Astrocyte of the cerebellum (primary cell): ENCODE measurements at regions not wholly inside any gene's neighbourhood (a gene's known extent, or its start where the extent isn't known, plus 50 kb on each side); places are given as distances from the start of the nearest gene placed in this dataset.
"Not testable (repeated sequence)": the region's sequence is repeated elsewhere in the genome, so short reads cannot be mapped to it uniquely, and the experiment has no call there.

Experiments used
- DNase-seq: peaks from one replicate; pipeline ENCODE4 v3.0.0-alpha.2; 2011; ENCODE audit warnings: low read depth
- H3K4me3 ChIP-seq: 2 replicates; pipeline ENCODE4 v1.5.1; 2011; ENCODE audit warnings: mild to moderate bottlenecking, low read depth, low read length, moderate library complexity
- CTCF ChIP-seq: IDR thresholded peaks from 2 replicates; pipeline ENCODE4 v1.5.1; 2012; ENCODE audit warnings: low read length, low read depth, moderate library complexity, mild to moderate bottlenecking; ENCODE audit errors: missing control alignments
- in situ Hi-C: cut with HindIII; loops from 2 replicates; pipeline ENCODE4 v1.10.0; 2017; ENCODE audit warnings: low sequenced_read_pairs

- in situ Hi-C loops, result no loop called here
- DNase-seq, result no peak
- TF ChIP-seq CTCF, result no peak
- H3K4me3 ChIP-seq, result no peak overlapping the region
Measured at GRCh38 chr4:75327804-75328512, 186.2 kb downstream of the RCHY1 start.

GRCh38 chr4:75325318-75325979 is 188.8 kb downstream of the RCHY1 start:
- H3K4me3 ChIP-seq, result no peak overlapping the region
- in situ Hi-C loops, result no loop called here
- DNase-seq, result no peak
- TF ChIP-seq CTCF, result no peak

DNA sequence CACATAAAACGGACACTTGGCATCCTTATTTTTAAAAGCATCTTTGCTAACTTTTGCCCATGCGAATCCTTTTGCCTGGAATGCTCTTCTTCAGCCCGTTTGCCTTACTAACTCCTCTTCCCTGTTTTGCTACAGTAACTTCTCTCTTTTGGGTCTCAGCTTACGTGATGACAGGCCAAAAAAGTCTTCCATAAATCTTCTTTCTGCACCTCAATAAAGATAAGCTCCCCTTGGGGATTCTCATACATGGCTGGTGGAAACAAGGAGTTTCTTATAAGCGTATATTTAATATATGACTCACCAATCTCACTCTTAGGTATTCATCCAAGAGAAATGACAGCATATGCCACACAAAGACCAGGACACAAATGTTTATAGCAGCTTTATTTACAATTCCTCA is 192.7 kb downstream of the RCHY1 start:
- TF ChIP-seq CTCF, result no peak
- DNase-seq, result no peak
- no peak overlapping the region for H3K4me3 ChIP-seq
- in situ Hi-C loops, result no loop called here

DNA sequence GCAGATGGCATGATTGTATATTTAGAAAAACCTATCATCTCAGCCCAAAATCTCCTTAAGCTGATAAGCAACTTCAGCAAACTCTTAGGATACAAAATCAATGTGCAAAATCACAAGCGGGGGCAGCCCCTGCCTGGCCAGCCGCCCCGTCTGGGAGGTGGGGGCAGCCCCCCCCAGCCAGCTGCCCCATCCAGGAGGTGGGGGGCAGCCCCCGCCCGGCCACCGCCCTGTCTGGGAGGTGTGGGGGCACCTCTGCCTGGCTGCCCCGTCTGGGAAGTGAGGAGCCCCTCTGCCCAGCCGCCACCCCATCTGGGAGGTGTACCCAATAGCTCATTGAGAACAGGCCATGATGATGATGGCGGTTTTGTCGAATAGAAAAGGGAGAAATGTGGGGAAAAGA is 196.6 kb downstream of the RCHY1 start:
- in situ Hi-C loops, DNase-seq, H3K4me3 ChIP-seq: not testable (repeated sequence)

GRCh38 chr4:75308049-75308448 is 206.2 kb downstream of the RCHY1 start:
- in situ Hi-C loops, result no loop called here
- TF ChIP-seq CTCF, result no peak
- H3K4me3 ChIP-seq, result no peak overlapping the region
- no peak for DNase-seq

GRCh38 chr4:75306506-75306905 is 207.7 kb downstream of the RCHY1 start:
- in situ Hi-C loops, result no loop called here
- H3K4me3 ChIP-seq, result no peak overlapping the region
- DNase-seq, result no peak
- no peak for TF ChIP-seq CTCF

DNA sequence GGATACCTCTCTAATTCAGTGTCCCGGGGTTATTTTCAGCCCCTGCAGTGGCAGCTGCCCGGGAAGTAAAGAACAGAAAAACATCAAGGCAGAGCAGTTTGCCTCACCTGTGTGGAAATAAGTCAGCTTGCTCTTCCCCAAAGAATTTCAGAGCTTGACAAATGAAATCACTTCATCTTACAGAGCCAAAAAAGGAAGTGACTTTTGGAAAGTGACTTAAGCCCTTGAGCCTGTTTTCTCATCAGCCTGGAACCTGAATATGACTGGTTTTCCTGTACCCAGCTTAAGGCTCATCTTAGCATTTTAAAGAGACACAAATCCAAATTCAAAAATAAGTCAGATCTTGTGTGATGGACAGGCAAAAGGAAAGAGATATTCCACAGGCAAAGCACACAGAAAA is 211.6 kb downstream of the RCHY1 start:
- no peak for TF ChIP-seq CTCF
- in situ Hi-C loops, result no loop called here
- DNase-seq, result no peak

More for the DNA sequence above, 211.6 kb downstream of the RCHY1 start:
- H3K4me3 ChIP-seq, result no peak overlapping the region
